ENCODE measurements at regions not wholly inside any gene's neighbourhood (a gene's known extent, or its start where the extent isn't known, plus 50 kb on each side); places are given as distances from the start of the nearest gene placed in this dataset.

DNA sequence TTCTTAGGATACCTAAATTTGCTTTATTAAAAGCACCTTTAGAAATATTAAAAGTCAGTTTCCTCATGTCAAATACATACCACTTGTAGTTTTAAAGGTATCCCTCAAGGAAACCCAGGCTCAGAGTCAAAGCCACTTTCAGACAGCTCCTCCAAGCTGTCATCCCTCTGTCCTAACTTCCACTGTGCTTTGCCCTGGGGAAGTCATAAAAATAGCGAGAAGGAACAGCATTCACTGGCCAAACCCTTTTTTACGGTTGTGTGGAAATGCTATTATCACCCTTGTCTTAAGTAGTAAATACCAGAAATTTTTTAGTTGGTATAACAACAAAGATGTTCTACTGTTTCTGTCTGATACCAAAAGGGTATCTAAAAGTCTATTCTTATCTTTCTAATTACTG is 680.5 kb downstream of the ZEB2 start:
- TF ChIP-seq, protein P1, sequence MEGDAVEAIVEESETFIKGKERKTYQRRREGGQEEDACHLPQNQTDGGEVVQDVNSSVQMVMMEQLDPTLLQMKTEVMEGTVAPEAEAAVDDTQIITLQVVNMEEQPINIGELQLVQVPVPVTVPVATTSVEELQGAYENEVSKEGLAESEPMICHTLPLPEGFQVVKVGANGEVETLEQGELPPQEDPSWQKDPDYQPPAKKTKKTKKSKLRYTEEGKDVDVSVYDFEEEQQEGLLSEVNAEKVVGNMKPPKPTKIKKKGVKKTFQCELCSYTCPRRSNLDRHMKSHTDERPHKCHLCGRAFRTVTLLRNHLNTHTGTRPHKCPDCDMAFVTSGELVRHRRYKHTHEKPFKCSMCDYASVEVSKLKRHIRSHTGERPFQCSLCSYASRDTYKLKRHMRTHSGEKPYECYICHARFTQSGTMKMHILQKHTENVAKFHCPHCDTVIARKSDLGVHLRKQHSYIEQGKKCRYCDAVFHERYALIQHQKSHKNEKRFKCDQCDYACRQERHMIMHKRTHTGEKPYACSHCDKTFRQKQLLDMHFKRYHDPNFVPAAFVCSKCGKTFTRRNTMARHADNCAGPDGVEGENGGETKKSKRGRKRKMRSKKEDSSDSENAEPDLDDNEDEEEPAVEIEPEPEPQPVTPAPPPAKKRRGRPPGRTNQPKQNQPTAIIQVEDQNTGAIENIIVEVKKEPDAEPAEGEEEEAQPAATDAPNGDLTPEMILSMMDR (IDR thresholded peaks at IDR 0.05): no peak
- TF ChIP-seq POLR2A (IDR thresholded peaks at IDR 0.05): no peak

All from Peyer's patch (tissue), 4 donors.